Activated B cell treated with CpG ODN at 0.5 μM for 24 hours (primary cell): ENCODE measurements at regions not wholly inside any gene's neighbourhood (a gene's known extent, or its start where the extent isn't known, plus 50 kb on each side); places are given as distances from the start of the nearest gene placed in this dataset.

ENCODE experiments used
- ATAC-seq: fragments of 200-7000 bp; cut with Tn5 transposase; one replicate; pipeline ENCODE4 v1.10.0; 2021; ENCODE audit warnings: low read depth, mild to moderate bottlenecking, moderate library complexity
- CTCF ChIA-PET: fragments of 350-600 bp; sonication (Branson Sonifier 250); formaldehyde crosslinking; loops from one replicate; lab custom pipeline; 2021; ENCODE audit warnings: antibody characterized with exemption; lab: Charles Lee
- POLR2A ChIA-PET: fragments of 350-600 bp; sonication (Branson Sonifier 250); formaldehyde crosslinking; loops from one replicate; lab custom pipeline; 2021; ENCODE audit warnings: antibody characterized with exemption; lab: Charles Lee
- DNase-seq: peaks from one replicate; pipeline ENCODE4 v3.0.0; 2022
- H3K27ac Mint-ChIP-seq: one replicate; pipeline ENCODE4 v1.8.0; 2020; ENCODE audit warnings: mixed read lengths
- H3K27me3 Mint-ChIP-seq: one replicate; pipeline ENCODE4 v1.8.0; 2021; ENCODE audit warnings: mixed read lengths
- H3K36me3 Mint-ChIP-seq: one replicate; pipeline ENCODE4 v1.8.0; 2021; ENCODE audit warnings: low read depth, mixed read lengths
- H3K4me1 Mint-ChIP-seq: one replicate; pipeline ENCODE4 v1.8.0; 2021; ENCODE audit warnings: mixed read lengths
- H3K4me3 Mint-ChIP-seq: one replicate; pipeline ENCODE4 v1.8.0; 2020; ENCODE audit warnings: mild to moderate bottlenecking, mixed read lengths
- H3K9me3 Mint-ChIP-seq: one replicate; pipeline ENCODE4 v1.8.0; 2020; ENCODE audit warnings: mixed read lengths
- intact Hi-C: fragments of 100-400 bp; cut with micrococcal nuclease; formaldehyde crosslinking; loops from one replicate; pipeline ENCODE4 v1.15.1; 2024
- TF ChIP-seq, protein P1 (sequence below): fragments of 200-600 bp; IDR thresholded peaks from one replicate; pipeline ENCODE4 v1.8.0; 2022; ENCODE audit warnings: antibody characterized with exemption, mild to moderate bottlenecking

DNA sequence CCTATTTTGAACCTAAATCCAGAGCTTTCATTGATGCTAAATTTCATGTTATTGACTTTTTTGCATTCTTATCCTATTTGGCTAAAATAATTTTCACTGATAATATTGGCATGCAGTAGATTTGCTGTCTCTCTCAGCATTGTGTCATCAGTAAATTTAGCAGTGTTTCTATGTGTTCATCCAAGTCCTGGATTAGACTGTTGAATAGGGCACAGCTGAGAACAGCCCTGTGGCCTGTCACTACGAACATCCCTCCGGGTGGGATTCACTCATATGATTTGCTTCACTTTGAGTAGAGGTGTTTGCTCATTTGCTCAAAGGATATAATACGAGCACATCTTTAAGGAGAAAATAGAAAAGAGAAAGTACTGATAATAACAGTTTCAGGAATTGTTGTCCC, 101.5 kb downstream of the HSPH1 start:
- Mint-ChIP-seq H3K36me3 (no peaks in the 10 kb centered on the region), H3K27me3 (peaks cover 23% of the 10 kb centered on the region), H3K9me3 (no peaks in the 10 kb centered on the region), H3K4me3 (no peak overlapping the region), H3K4me1 (no peaks in the 10 kb centered on the region), H3K27ac (no peak overlapping the region)
- ChIA-PET CTCF (no interaction called here), POLR2A (no interaction called here)
- intact Hi-C loops = no loop called here
- DNase-seq (no peak), ATAC-seq (no peak)
- TF ChIP-seq, protein P1, sequence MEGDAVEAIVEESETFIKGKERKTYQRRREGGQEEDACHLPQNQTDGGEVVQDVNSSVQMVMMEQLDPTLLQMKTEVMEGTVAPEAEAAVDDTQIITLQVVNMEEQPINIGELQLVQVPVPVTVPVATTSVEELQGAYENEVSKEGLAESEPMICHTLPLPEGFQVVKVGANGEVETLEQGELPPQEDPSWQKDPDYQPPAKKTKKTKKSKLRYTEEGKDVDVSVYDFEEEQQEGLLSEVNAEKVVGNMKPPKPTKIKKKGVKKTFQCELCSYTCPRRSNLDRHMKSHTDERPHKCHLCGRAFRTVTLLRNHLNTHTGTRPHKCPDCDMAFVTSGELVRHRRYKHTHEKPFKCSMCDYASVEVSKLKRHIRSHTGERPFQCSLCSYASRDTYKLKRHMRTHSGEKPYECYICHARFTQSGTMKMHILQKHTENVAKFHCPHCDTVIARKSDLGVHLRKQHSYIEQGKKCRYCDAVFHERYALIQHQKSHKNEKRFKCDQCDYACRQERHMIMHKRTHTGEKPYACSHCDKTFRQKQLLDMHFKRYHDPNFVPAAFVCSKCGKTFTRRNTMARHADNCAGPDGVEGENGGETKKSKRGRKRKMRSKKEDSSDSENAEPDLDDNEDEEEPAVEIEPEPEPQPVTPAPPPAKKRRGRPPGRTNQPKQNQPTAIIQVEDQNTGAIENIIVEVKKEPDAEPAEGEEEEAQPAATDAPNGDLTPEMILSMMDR = no peak

- ChIA-PET POLR2A (no interaction called here), CTCF (no interaction called here)
- no peaks in the 10 kb centered on the region for H3K36me3 Mint-ChIP-seq
- TF ChIP-seq, protein P1 = no peak
- no peak overlapping the region for H3K27ac Mint-ChIP-seq
- no peaks in the 10 kb centered on the region for H3K4me1 Mint-ChIP-seq
- H3K9me3 Mint-ChIP-seq = no peaks in the 10 kb centered on the region
- ATAC-seq (no peak), DNase-seq (no peak)
- intact Hi-C loops = no loop called here
- peaks cover 13% of the 10 kb centered on the region for H3K27me3 Mint-ChIP-seq
- H3K4me3 Mint-ChIP-seq = no peak overlapping the region
Measured at GRCh38 chr13:31057403-31058033, 104.2 kb downstream of the HSPH1 start.

DNA sequence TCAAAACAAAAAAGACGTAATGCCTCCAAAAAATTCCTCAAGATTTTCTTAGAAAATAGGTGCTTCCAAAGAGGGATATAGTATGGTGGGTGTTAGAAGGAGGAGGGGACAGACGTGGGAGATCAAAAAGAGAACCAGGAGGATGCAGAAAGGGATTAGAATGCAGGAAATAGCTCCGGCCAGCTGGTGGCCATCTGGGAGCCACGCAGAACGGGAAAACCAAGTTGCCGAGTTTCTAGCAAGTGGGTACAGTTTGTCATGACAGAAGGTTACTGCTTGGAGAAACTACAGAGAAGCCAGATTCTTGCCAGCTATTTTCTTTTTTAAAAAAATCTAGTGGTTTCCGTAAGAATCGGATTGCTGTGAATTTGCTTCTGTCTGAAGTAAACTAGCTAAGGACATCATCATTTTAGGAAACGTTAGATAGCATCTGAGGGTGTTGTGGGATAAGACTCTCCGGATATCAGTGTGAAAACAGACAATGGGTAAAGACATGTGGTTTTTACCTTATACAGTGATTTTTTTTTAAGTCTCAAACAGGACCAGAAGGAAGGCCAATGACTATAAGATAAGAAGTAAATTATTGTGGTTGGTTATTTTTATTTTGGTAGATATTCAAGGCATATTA, 104.9 kb downstream of the HSPH1 start:
- POLR2A ChIA-PET = no interaction called here
- CTCF ChIA-PET = no interaction called here
- peaks cover 11% of the 10 kb centered on the region for H3K27me3 Mint-ChIP-seq
- no peaks in the 10 kb centered on the region for H3K9me3 Mint-ChIP-seq
- H3K4me3 Mint-ChIP-seq = no peak overlapping the region
- TF ChIP-seq, protein P1 = no peak
- no peak overlapping the region for H3K27ac Mint-ChIP-seq
- ATAC-seq = no peak
- intact Hi-C loops = no loop called here
- H3K36me3 Mint-ChIP-seq = no peaks in the 10 kb centered on the region
- H3K4me1 Mint-ChIP-seq = no peaks in the 10 kb centered on the region
- no peak for DNase-seq

- Mint-ChIP-seq H3K4me1 (no peaks in the 10 kb centered on the region), H3K36me3 (no peaks in the 10 kb centered on the region), H3K27ac (no peak overlapping the region), H3K4me3 (no peak overlapping the region), H3K27me3 (peaks cover 10% of the 10 kb centered on the region), H3K9me3 (no peaks in the 10 kb centered on the region)
- CTCF ChIA-PET = no interaction called here
- DNase-seq (no peak), ATAC-seq (no peak)
- POLR2A ChIA-PET = no interaction called here
- TF ChIP-seq, protein P1 = no peak
- intact Hi-C loops = no loop called here
Measured at GRCh38 chr13:31055589-31055988, 106.1 kb downstream of the HSPH1 start.

DNA sequence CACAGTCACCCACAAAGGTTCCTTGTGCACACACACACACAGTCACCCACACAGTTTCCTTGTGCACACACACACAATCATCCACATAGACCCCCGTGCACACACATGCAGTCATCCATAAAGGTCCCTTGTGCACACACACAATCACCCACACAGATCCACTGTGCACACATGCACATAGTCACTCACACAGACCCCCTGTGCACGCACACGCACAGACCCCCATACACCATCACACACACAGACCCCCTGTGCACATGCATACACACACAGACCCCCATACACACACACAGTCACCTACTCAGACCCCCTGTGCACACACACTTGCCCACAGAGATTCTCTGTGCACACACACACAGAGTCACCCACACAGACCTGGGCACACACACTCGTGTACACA, 107.1 kb downstream of the HSPH1 start:
- Mint-ChIP-seq H3K36me3 (no peaks in the 10 kb centered on the region), H3K27me3 (peaks cover 10% of the 10 kb centered on the region), H3K4me3 (no peak overlapping the region), H3K4me1 (no peaks in the 10 kb centered on the region), H3K27ac (no peak overlapping the region), H3K9me3 (no peaks in the 10 kb centered on the region)
- DNase-seq (no peak), ATAC-seq (no peak)
- CTCF ChIA-PET = no interaction called here
- POLR2A ChIA-PET = no interaction called here
- TF ChIP-seq, protein P1 = no peak
- intact Hi-C loops = no loop called here
